Sigmoid colon (tissue), 6 donors: ENCODE measurements at regions not wholly inside any gene's neighbourhood (a gene's known extent, or its start where the extent isn't known, plus 50 kb on each side); places are given as distances from the start of the nearest gene placed in this dataset.

Experiments used
- DNase-seq: peaks from one replicate; pipeline ENCODE4 v3.0.0-alpha.2; 2019
- H3K27ac ChIP-seq, 4 donors: fragments of 200-600 bp; sonication (generic); one replicate each; pipeline ENCODE4 v1.5.1; 2016 to 2019; ENCODE audit warnings: mild to moderate bottlenecking in 1 of 4
- H3K27me3 ChIP-seq, 3 donors: fragments of 200-600 bp; sonication (generic); one replicate each; pipeline ENCODE4 v1.5.1; 2019; ENCODE audit warnings: mild to moderate bottlenecking in 1 of 3
- H3K36me3 ChIP-seq, 4 donors: fragments of 200-600 bp; sonication (generic); one replicate each; pipeline ENCODE4 v1.5.1; 2016 to 2019
- H3K4me1 ChIP-seq, 4 donors: fragments of 200-600 bp; sonication (generic); one replicate each; pipeline ENCODE4 v1.5.1; 2017 to 2019
- H3K4me3 ChIP-seq, 4 donors: fragments of 200-600 bp; sonication (generic); one replicate each; pipeline ENCODE4 v1.5.1; 2017 to 2019; ENCODE audit warnings: mild to moderate bottlenecking in 2 of 4, moderate library complexity in 1 of 4
- H3K9me3 ChIP-seq, 4 donors: fragments of 200-600 bp in 3 of 4; sonication (generic) in 3 of 4; one replicate each; pipeline versions ENCODE4 v1.5.1 to v1.6.1; 2013 to 2019
- CTCF ChIP-seq, 4 experiments: fragments of 450-650 bp in 3 of 4; fragments of 200-600 bp in 1 of 4; IDR thresholded peaks; one replicate each; pipeline ENCODE4 v1.5.1; 2016 to 2019; ENCODE audit warnings: antibody characterized with exemption in 4 of 4, mild to moderate bottlenecking in 3 of 4, moderate library complexity in 2 of 4
- EP300 ChIP-seq, 4 donors: sonication (generic); formaldehyde crosslinking; IDR thresholded peaks; one replicate each; pipeline ENCODE4 v1.6.1; 2017; ENCODE audit warnings: antibody characterized with exemption in 4 of 4
- POLR2A ChIP-seq, 2 donors: fragments of 450-650 bp; IDR thresholded peaks; one replicate each; pipeline ENCODE4 v1.6.1; 2016; ENCODE audit warnings: antibody characterized with exemption in 2 of 2, mild to moderate bottlenecking in 2 of 2, moderate library complexity in 2 of 2
- POLR2AphosphoS5 ChIP-seq, 4 donors: sonication (generic); formaldehyde crosslinking; IDR thresholded peaks; one replicate each; pipeline ENCODE4 v1.6.1; 2017; ENCODE audit warnings: antibody characterized with exemption in 4 of 4
- WGBS, 2 donors: extraction: QIAGEN DNeasy Blood & Tissue Kit; methylation state at CpG; one replicate each; pipeline ENCODE4 v1.1.7; 2013; 5-methylcytosine and 5-hydroxymethylcytosine counted together
- intact Hi-C: fragments of 100-400 bp; cut with DNase I; formaldehyde crosslinking; loops from one replicate; pipeline ENCODE4 v1.15.1; 2023
- donor health status: healthy with polysubstance abuse.
- donor health status: healthy.

- WGBS, 2 donors: 27 to 72% methylated on average over 9 of the region's 9 CpGs
- Histone ChIP-seq H3K36me3 (no peaks in the 10 kb centered on the region), H3K27me3 (no peaks in the 10 kb centered on the region), H3K9me3 (no peaks in the 10 kb centered on the region), H3K4me3 (no peak overlapping the region), H3K4me1 (peaks cover 0 to 20% (median 14%) of the 10 kb centered on the region in 4 donors), H3K27ac (no peak overlapping the region)
- TF ChIP-seq EP300 (IDR thresholded peaks at IDR 0.05): no peak
- TF ChIP-seq POLR2A (IDR thresholded peaks at IDR 0.05): no peak
- TF ChIP-seq CTCF (IDR thresholded peaks at IDR 0.05): no peak
- intact Hi-C loops: loop anchor here (5.0 to 10.0 kb wide), 2 partner anchors 183 to 290 kb away; no protein-coding TSS in a partner anchor
- no peak for DNase-seq
These were observed 189.3 kb downstream of the OPA1 start for GRCh38 chr3:193782276-193782647.

- no peak for DNase-seq
- Histone ChIP-seq H3K36me3 (no peaks in the 10 kb centered on the region), H3K4me1 (peaks cover 0 to 20% (median 15%) of the 10 kb centered on the region in 4 donors), H3K27ac (no peak overlapping the region), H3K4me3 (no peak overlapping the region), H3K27me3 (no peaks in the 10 kb centered on the region), H3K9me3 (no peaks in the 10 kb centered on the region)
- 93 to 96% methylated on average over 3 of the region's 3 CpGs for WGBS, 2 donors
- TF ChIP-seq POLR2A (IDR thresholded peaks at IDR 0.05) (no peak), CTCF (IDR thresholded peaks at IDR 0.05) (no peak), EP300 (IDR thresholded peaks at IDR 0.05) (no peak), POLR2AphosphoS5 (IDR thresholded peaks at IDR 0.05) (no peak)
- intact Hi-C loops: loop anchor here (5.0 to 10.0 kb wide), 2 partner anchors 182 to 290 kb away; no protein-coding TSS in a partner anchor
These were observed 189.7 kb downstream of the OPA1 start for GRCh38 chr3:193782747-193783146.

GRCh38 chr3:193783166-193783896 lies 190.3 kb downstream of the OPA1 start:
- Histone ChIP-seq H3K27me3 (no peaks in the 10 kb centered on the region), H3K4me1 (peaks cover 3 to 23% (median 19%) of the 10 kb centered on the region in 4 donors), H3K4me3 (no peak overlapping the region), H3K36me3 (no peaks in the 10 kb centered on the region), H3K9me3 (no peaks in the 10 kb centered on the region), H3K27ac (no peak overlapping the region)
- intact Hi-C loops: loop anchor here (5.0 to 10.0 kb wide), 2 partner anchors 181 to 289 kb away; no protein-coding TSS in a partner anchor
- no peak for DNase-seq
- 92 to 93% methylated on average over 5 of the region's 5 CpGs for WGBS, 2 donors
- no peak for TF ChIP-seq POLR2A (IDR thresholded peaks at IDR 0.05)
- TF ChIP-seq CTCF (IDR thresholded peaks at IDR 0.05): no peak
- TF ChIP-seq EP300 (IDR thresholded peaks at IDR 0.05): no peak
- TF ChIP-seq POLR2AphosphoS5 (IDR thresholded peaks at IDR 0.05): no peak

- H3K9me3 ChIP-seq: no peaks in the 10 kb centered on the region
- H3K36me3 ChIP-seq: no peaks in the 10 kb centered on the region
- no peak overlapping the region for H3K27ac ChIP-seq
- TF ChIP-seq CTCF (IDR thresholded peaks at IDR 0.05): no peak
- no peak for TF ChIP-seq POLR2A (IDR thresholded peaks at IDR 0.05)
- no peak for TF ChIP-seq EP300 (IDR thresholded peaks at IDR 0.05)
- TF ChIP-seq POLR2AphosphoS5 (IDR thresholded peaks at IDR 0.05): no peak
- WGBS, 2 donors: 90 to 93% methylated on average over 1 of the region's 1 CpG
- intact Hi-C loops: loop anchor here (5.0 to 10.0 kb wide), 3 partner anchors 180 to 287 kb away; no protein-coding TSS in a partner anchor
- DNase-seq: no peak
- no peaks in the 10 kb centered on the region for H3K27me3 ChIP-seq
- H3K4me1 ChIP-seq: peaks cover 3 to 30% (median 25%) of the 10 kb centered on the region in 4 donors
- H3K4me3 ChIP-seq: no peak overlapping the region
These were observed 191.8 kb downstream of the OPA1 start for GRCh38 chr3:193784822-193785221.
